H9 (cell line): ENCODE measurements at regions not wholly inside any gene's neighbourhood (a gene's known extent, or its start where the extent isn't known, plus 50 kb on each side); places are given as distances from the start of the nearest gene placed in this dataset.

Source experiments
- DNase-seq: peaks from one replicate; pipeline ENCODE4 v3.0.0-alpha.2; 2017
- H2AFZ ChIP-seq: one replicate; pipeline ENCODE4 v1.6.1; 2013; ENCODE audit warnings: mild to moderate bottlenecking, low read length, control low read depth, moderate library complexity
- H2AK5ac ChIP-seq: 2 replicates; pipeline ENCODE4 v1.6.1; 2013; ENCODE audit warnings: low read length, control low read depth, mixed read lengths; ENCODE audit not compliant: insufficient read length
- H2BK120ac ChIP-seq: one replicate; pipeline ENCODE4 v1.6.1; 2013; ENCODE audit warnings: low read depth, mild to moderate bottlenecking, low read length, control low read depth, inconsistent platforms; ENCODE audit not compliant: poor library complexity, severe bottlenecking
- H2BK12ac ChIP-seq: 2 replicates; pipeline ENCODE4 v1.6.1; 2013; ENCODE audit warnings: low read length, control low read depth, mixed read lengths, low read depth; ENCODE audit not compliant: insufficient read length
- H2BK15ac ChIP-seq: 2 replicates; pipeline ENCODE4 v1.6.1; 2013; ENCODE audit warnings: low read depth, low read length, control low read depth
- H2BK20ac ChIP-seq: one replicate; pipeline ENCODE4 v1.6.1; 2013; ENCODE audit warnings: low read depth, mild to moderate bottlenecking, low read length, control low read depth, inconsistent platforms; ENCODE audit not compliant: poor library complexity, severe bottlenecking
- H2BK5ac ChIP-seq: 2 replicates; pipeline ENCODE4 v1.6.1; 2013; ENCODE audit warnings: low read length, control low read depth, mixed read lengths; ENCODE audit not compliant: insufficient read length
- H3K14ac ChIP-seq: 2 replicates; pipeline ENCODE4 v1.6.1; 2013; ENCODE audit warnings: low read length, control low read depth; ENCODE audit not compliant: insufficient read depth
- H3K18ac ChIP-seq: 2 replicates; pipeline ENCODE4 v1.6.1; 2013; ENCODE audit warnings: low read depth, mild to moderate bottlenecking, mixed read lengths, low read length, control low read depth; ENCODE audit not compliant: insufficient read length
- H3K23ac ChIP-seq: 2 replicates; pipeline ENCODE4 v1.6.1; 2013; ENCODE audit warnings: low read length, control low read depth, mixed read lengths, low read depth; ENCODE audit not compliant: insufficient read length
- H3K23me2 ChIP-seq: 2 replicates; pipeline ENCODE4 v1.6.1; 2013; ENCODE audit warnings: low read depth, mild to moderate bottlenecking, mixed read lengths, low read length, control low read depth; ENCODE audit not compliant: insufficient read length, poor library complexity, severe bottlenecking
- H3K27ac ChIP-seq: 2 replicates; pipeline ENCODE4 v1.5.1; 2013; ENCODE audit warnings: low read length, control low read depth, mixed read lengths, low read depth; ENCODE audit not compliant: insufficient read length
- H3K27me3 ChIP-seq: 2 replicates; pipeline ENCODE4 v1.6.1; 2013; ENCODE audit warnings: low read length, control low read depth, inconsistent platforms; ENCODE audit not compliant: insufficient read depth
- H3K4ac ChIP-seq: 2 replicates; pipeline ENCODE4 v1.6.1; 2013; ENCODE audit warnings: low read depth, mild to moderate bottlenecking, control low read depth, inconsistent platforms, low read length, moderate library complexity
- H3K4me1 ChIP-seq: 2 replicates; pipeline ENCODE4 v1.6.1; 2013; ENCODE audit warnings: low read length, control low read depth, inconsistent platforms; ENCODE audit not compliant: insufficient read depth
- H3K4me2 ChIP-seq: 2 replicates; pipeline ENCODE4 v1.6.1; 2013; ENCODE audit warnings: low read length, control low read depth, mixed read lengths; ENCODE audit not compliant: insufficient read length, insufficient read depth
- H3K56ac ChIP-seq: 2 replicates; pipeline ENCODE4 v1.6.1; 2013; ENCODE audit warnings: low read depth, mild to moderate bottlenecking, mixed read lengths, low read length, control low read depth; ENCODE audit not compliant: insufficient read length
- H3K79me1 ChIP-seq: 2 replicates; pipeline ENCODE4 v1.6.1; 2013; ENCODE audit warnings: low read depth, mild to moderate bottlenecking, moderate library complexity, low read length, control low read depth, inconsistent platforms; ENCODE audit not compliant: insufficient read depth, poor library complexity, severe bottlenecking
- H3K79me2 ChIP-seq: 2 replicates; pipeline ENCODE4 v1.6.1; 2013; ENCODE audit warnings: low read length, control low read depth, inconsistent platforms; ENCODE audit not compliant: insufficient read depth
- H3K9ac ChIP-seq: 2 replicates; pipeline ENCODE4 v1.6.1; 2013; ENCODE audit warnings: low read length, control low read depth, mixed read lengths; ENCODE audit not compliant: insufficient read length; ENCODE audit errors: extremely low read depth
- H3K9me3 ChIP-seq: one replicate; pipeline ENCODE4 v1.6.1; 2013; ENCODE audit warnings: low read depth, low read length, inconsistent platforms; ENCODE audit not compliant: control insufficient read depth
- H3T11ph ChIP-seq: one replicate; pipeline ENCODE4 v1.6.1; 2013; ENCODE audit warnings: mild to moderate bottlenecking, low read length, control low read depth, inconsistent platforms
- H4K20me1 ChIP-seq: one replicate; pipeline ENCODE4 v1.6.1; 2013; ENCODE audit not compliant: control insufficient read depth, insufficient read length, insufficient read depth
- H4K5ac ChIP-seq: 2 replicates; pipeline ENCODE4 v1.6.1; 2013; ENCODE audit warnings: low read depth, mild to moderate bottlenecking, mixed read lengths, low read length, control low read depth; ENCODE audit not compliant: insufficient read length
- H4K8ac ChIP-seq: replicated peaks from 2 replicates; pipeline ENCODE4 v1.6.1; 2013; ENCODE audit warnings: low read length, control low read depth, mixed read lengths, low read depth; ENCODE audit not compliant: insufficient read length
- H4K91ac ChIP-seq: 2 replicates; pipeline ENCODE4 v1.6.1; 2013; ENCODE audit warnings: low read depth, mild to moderate bottlenecking, moderate library complexity, mixed read lengths, low read length, control low read depth; ENCODE audit not compliant: insufficient read length
- H3K27ac Mint-ChIP-seq, 3 experiments: 2 replicates in 2 of 3; 3 replicates in 1 of 3; pipeline ENCODE4 v1.8.0; 2020 to 2021; ENCODE audit warnings: mixed read lengths in 3 of 3, mild to moderate bottlenecking in 1 of 3, moderate library complexity in 1 of 3
- H3K27me3 Mint-ChIP-seq: 2 replicates; pipeline ENCODE4 v1.8.0; 2021; ENCODE audit warnings: low read depth, mild to moderate bottlenecking, moderate library complexity, mixed read lengths
- H3K36me3 Mint-ChIP-seq, 3 experiments: 2 replicates in 2 of 3; 3 replicates in 1 of 3; pipeline ENCODE4 v1.8.0; 2020 to 2021; ENCODE audit warnings: low read depth in 3 of 3, mixed read lengths in 3 of 3; ENCODE audit not compliant: insufficient read depth in 1 of 3
- H3K4me1 Mint-ChIP-seq, 2 experiments: 2 replicates each; pipeline ENCODE4 v1.8.0; 2020; ENCODE audit warnings: mixed read lengths in 2 of 2
- H3K4me3 Mint-ChIP-seq, 2 experiments: 2 replicates in 1 of 2; 3 replicates in 1 of 2; pipeline ENCODE4 v1.8.0; 2020 to 2021; ENCODE audit warnings: mild to moderate bottlenecking in 2 of 2, mixed read lengths in 2 of 2, moderate library complexity in 1 of 2
- H3K9me3 Mint-ChIP-seq, 2 experiments: 2 replicates in 1 of 2; 3 replicates in 1 of 2; pipeline ENCODE4 v1.8.0; 2020; ENCODE audit warnings: mild to moderate bottlenecking in 2 of 2, mixed read lengths in 2 of 2, moderate library complexity in 1 of 2
- WGBS: extraction: QIAGEN DNeasy Blood & Tissue Kit; methylation state at CpG from one replicate; pipeline ENCODE4 v1.1.7; 2013; ENCODE audit warnings: missing lambda C conversion rate, low lambda C conversion rate, mixed read lengths; ENCODE audit not compliant: insufficient read length; ENCODE audit errors: extremely low coverage; 5-methylcytosine and 5-hydroxymethylcytosine counted together
- TF ChIP-seq, protein P1 (sequence below): fragments of 200-600 bp; sonication (generic); conservative IDR thresholded peaks from 3 replicates; pipeline ENCODE4 v1.8.0; 2021; ENCODE audit warnings: antibody characterized with exemption, mild to moderate bottlenecking

- Histone ChIP-seq H4K5ac (no peak overlapping the region), H2BK120ac (no peak overlapping the region), H2BK12ac (no peak overlapping the region), H3K9me3 (no peaks in the 10 kb centered on the region), H3K4me2 (no peak overlapping the region), H3K9ac (no peak overlapping the region), H3K4ac (no peak overlapping the region), H2BK15ac (no peak overlapping the region), H3K56ac (no peak overlapping the region), H3K27ac (no peak overlapping the region), H2AK5ac (no peak overlapping the region), H2BK5ac (no peak overlapping the region), H3T11ph (no peak overlapping the region), H4K91ac (no peak overlapping the region), H4K20me1 (no peaks in the 10 kb centered on the region), H3K27me3 (no peaks in the 10 kb centered on the region), H3K14ac (no peak overlapping the region), H3K79me2 (no peaks in the 10 kb centered on the region), H3K23me2 (no peaks in the 10 kb centered on the region), H4K8ac (no peak overlapping the region), H3K79me1 (no peaks in the 10 kb centered on the region), H2AFZ (no peak overlapping the region), H3K23ac (no peak overlapping the region), H2BK20ac (no peak overlapping the region), H3K18ac (no peak overlapping the region), H3K4me1 (no peaks in the 10 kb centered on the region)
- Mint-ChIP-seq H3K36me3 (0 out of 7 replicates have a peak, but pooled peaks cover 0 to 6% (median 0%) of the 10 kb centered on the region in 3 experiments), H3K9me3 (peaks cover 9 to 11% of the 10 kb centered on the region in 2 experiments; a peak in 4 of 5 replicates), H3K4me1 (no peaks in the 10 kb centered on the region), H3K27ac (no peak overlapping the region), H3K4me3 (no peak overlapping the region), H3K27me3 (no peaks in the 10 kb centered on the region)
- TF ChIP-seq, protein P1, sequence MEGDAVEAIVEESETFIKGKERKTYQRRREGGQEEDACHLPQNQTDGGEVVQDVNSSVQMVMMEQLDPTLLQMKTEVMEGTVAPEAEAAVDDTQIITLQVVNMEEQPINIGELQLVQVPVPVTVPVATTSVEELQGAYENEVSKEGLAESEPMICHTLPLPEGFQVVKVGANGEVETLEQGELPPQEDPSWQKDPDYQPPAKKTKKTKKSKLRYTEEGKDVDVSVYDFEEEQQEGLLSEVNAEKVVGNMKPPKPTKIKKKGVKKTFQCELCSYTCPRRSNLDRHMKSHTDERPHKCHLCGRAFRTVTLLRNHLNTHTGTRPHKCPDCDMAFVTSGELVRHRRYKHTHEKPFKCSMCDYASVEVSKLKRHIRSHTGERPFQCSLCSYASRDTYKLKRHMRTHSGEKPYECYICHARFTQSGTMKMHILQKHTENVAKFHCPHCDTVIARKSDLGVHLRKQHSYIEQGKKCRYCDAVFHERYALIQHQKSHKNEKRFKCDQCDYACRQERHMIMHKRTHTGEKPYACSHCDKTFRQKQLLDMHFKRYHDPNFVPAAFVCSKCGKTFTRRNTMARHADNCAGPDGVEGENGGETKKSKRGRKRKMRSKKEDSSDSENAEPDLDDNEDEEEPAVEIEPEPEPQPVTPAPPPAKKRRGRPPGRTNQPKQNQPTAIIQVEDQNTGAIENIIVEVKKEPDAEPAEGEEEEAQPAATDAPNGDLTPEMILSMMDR: no peak
- WGBS: no CpG with 5 or more reads among the region's 4 CpGs
- no peak for DNase-seq
Observed at GRCh38 chr4:137075586-137075985, 456.7 kb downstream of the PCDH18 start.
